Esophagus muscularis mucosa (tissue), 4 donors: ENCODE measurements at regions not wholly inside any gene's neighbourhood (a gene's known extent, or its start where the extent isn't known, plus 50 kb on each side); places are given as distances from the start of the nearest gene placed in this dataset.

Experiments
- CTCF ChIP-seq, 3 experiments: fragments of 200-600 bp in 2 of 3; fragments of 450-650 bp in 1 of 3; sonication (generic) in 2 of 3; IDR thresholded peaks; one replicate each; pipeline ENCODE4 v1.5.1; 2017 to 2019; ENCODE audit warnings: antibody characterized with exemption in 3 of 3, mild to moderate bottlenecking in 2 of 3, moderate library complexity in 1 of 3
- EP300 ChIP-seq: sonication (generic); formaldehyde crosslinking; IDR thresholded peaks from one replicate; pipeline ENCODE4 v1.6.1; 2017; ENCODE audit warnings: antibody characterized with exemption
- POLR2A ChIP-seq: fragments of 450-650 bp; IDR thresholded peaks from one replicate; pipeline ENCODE4 v1.6.1; 2017; ENCODE audit warnings: antibody characterized with exemption, moderate library complexity, mild to moderate bottlenecking, low read depth
- POLR2AphosphoS5 ChIP-seq, 2 donors: sonication (generic); formaldehyde crosslinking; IDR thresholded peaks; one replicate each; pipeline ENCODE4 v1.6.1; 2017; ENCODE audit warnings: antibody characterized with exemption in 2 of 2

- TF ChIP-seq CTCF (IDR thresholded peaks at IDR 0.05) (no peak), POLR2A (no peak), POLR2AphosphoS5 (IDR thresholded peaks at IDR 0.05) (no peak), EP300 (no peak)
Observed at GRCh38 chr2:37829202-37829601, 95.9 kb upstream of the RMDN2 start.
